ENCODE measurements at regions not wholly inside any gene's neighbourhood (a gene's known extent, or its start where the extent isn't known, plus 50 kb on each side); places are given as distances from the start of the nearest gene placed in this dataset.

DNA sequence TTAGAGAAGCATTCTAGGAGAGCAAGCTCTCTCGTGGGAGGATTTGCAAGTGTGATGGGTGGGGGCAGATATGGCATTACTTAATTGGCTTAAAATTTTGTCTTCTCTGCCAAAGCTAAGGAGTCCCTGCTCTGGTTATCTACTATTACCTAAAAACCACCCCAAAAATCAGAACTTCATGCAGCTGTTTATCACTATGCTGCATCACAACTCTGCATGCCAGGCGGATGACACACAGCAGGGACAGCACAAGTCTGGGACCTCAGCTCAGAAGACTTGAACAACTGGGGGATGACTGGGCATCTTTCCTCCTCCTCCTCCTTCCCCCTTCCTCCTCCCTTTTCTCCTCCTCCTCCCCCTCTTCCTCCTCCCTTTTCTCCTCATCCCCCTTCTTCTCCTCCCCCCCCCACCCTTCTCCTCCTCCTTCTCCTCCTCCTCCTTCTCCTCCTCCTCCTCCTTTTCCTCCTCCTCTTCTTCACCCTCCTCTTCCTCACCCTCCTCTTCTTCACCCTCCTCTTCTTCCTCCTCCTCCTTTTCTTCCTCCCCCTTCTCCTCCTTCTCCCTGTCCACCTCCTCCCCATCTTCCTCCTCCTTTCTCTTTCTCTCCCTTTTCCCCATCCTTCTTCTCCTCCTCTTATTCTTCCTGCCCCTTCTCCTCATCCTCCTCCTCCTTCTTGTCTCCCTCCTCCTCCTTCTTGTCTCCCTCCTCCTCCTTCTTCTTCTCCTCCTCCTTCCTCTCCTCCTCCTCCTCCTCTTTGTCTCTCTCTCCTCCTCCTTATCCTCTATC, 218.6 kb upstream of the PMEPA1 start:
- no peak overlapping the region for H3K4me3 Mint-ChIP-seq

DNA sequence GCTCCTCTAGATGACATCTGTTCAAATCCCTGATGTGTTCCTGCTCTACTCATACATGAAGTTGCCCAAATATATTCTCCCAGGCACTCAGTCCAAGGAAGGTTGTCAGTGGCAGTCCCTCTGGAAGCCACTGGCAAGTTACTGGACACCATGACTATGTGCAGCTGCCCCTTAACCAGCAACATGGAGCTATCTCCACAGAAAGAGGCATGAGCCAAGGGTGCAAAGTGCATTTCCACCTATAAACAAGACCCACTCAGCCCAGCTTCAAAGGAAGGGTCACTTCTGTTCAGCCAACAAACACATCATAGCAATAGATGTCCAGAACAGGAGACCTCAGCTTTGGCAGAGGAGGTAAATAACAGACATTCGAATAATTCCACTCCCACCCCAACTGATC, 217.6 kb upstream of the PMEPA1 start:
- H3K27me3 Mint-ChIP-seq, result peaks cover 31% of the 10 kb centered on the region
- no peaks in the 10 kb centered on the region for H3K36me3 Mint-ChIP-seq (ENCODE audit: low read depth)
- no peak overlapping the region for H3K4me3 Mint-ChIP-seq
- H3K27ac Mint-ChIP-seq, result no peak overlapping the region
- no peaks in the 10 kb centered on the region for H3K4me1 Mint-ChIP-seq (ENCODE audit: low read depth)
- H3K9me3 Mint-ChIP-seq, result peaks cover 21% of the 10 kb centered on the region
- DNase-seq, result no peak

More for the DNA sequence above, 218.6 kb upstream of the PMEPA1 start:
- H3K36me3 Mint-ChIP-seq (ENCODE audit: low read depth), result no peaks in the 10 kb centered on the region
- peaks cover 35% of the 10 kb centered on the region for H3K27me3 Mint-ChIP-seq
- peaks cover 21% of the 10 kb centered on the region for H3K9me3 Mint-ChIP-seq
- no peak for DNase-seq
- no peak overlapping the region for H3K27ac Mint-ChIP-seq
- H3K4me1 Mint-ChIP-seq (ENCODE audit: low read depth), result no peaks in the 10 kb centered on the region

DNA sequence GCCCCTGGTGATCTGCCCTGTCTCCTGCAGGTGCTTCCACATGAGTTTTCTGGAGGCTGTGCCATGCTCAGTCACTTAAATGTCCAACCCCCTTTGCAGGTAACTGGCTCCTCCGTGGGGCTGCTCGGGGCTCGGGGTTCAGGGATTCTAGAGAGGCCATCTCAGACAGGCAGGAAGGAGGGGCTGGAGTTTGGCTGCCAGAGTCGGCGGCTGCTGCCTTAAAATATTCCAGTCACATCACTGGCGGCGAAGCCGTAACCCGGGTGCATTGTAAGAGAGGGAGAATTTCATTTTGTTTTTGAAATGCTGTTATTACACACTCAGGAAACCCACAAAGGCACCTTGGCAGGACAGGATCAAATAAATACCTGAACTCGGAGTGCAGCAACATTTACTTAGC, 212.9 kb upstream of the PMEPA1 start:
- no peaks in the 10 kb centered on the region for H3K4me1 Mint-ChIP-seq (ENCODE audit: low read depth)
- H3K36me3 Mint-ChIP-seq (ENCODE audit: low read depth), result no peaks in the 10 kb centered on the region
- H3K27me3 Mint-ChIP-seq, result peaks cover 21% of the 10 kb centered on the region
- no peak for DNase-seq
- no peak overlapping the region for H3K4me3 Mint-ChIP-seq
- H3K27ac Mint-ChIP-seq, result no peak overlapping the region
- H3K9me3 Mint-ChIP-seq, result peaks cover 14% of the 10 kb centered on the region

DNA sequence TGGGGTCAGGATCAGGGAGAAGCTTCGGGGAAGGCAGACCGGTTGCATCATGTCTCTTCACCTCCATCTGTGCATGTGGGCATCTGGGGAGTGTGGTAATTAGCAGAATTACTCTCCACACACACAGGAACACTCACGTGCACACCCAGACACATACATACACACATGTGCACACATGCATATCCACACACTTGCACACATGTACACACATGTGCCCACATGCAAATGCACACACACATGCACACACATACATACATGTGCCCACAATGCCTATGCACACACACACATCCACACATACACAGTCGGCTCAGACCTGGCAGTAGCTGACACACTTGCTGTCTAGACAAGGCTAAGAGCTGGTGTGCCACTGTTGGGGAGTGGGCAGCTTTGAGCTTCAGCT, 212.3 kb upstream of the PMEPA1 start:
- peaks cover 14% of the 10 kb centered on the region for H3K9me3 Mint-ChIP-seq
- no peaks in the 10 kb centered on the region for H3K4me1 Mint-ChIP-seq (ENCODE audit: low read depth)
- no peak overlapping the region for H3K27ac Mint-ChIP-seq
- H3K4me3 Mint-ChIP-seq, result no peak overlapping the region
- H3K36me3 Mint-ChIP-seq (ENCODE audit: low read depth), result no peaks in the 10 kb centered on the region
- no peak for DNase-seq
- H3K27me3 Mint-ChIP-seq, result peaks cover 16% of the 10 kb centered on the region

DNA sequence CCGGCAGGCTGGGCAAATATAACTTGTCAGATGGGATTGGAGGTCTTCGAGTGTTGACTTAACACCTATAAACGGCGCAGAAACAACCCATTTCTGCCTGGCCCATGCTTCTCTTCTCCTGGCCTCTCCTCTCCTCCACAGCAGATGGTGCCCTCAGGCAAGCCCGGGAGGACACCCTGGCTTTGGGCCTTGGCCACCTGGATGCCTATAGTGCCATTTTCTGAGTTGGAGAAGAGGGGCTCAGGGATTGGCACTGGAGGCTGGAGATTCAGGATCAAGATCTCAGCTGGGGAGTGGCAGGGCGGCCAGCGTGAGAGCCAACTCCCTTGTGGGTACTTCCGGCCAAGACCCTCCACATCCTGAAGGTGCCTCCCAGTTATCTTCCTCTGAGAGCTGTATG, 211.9 kb upstream of the PMEPA1 start:
- no peak for DNase-seq
- Mint-ChIP-seq H3K4me3 (no peak overlapping the region), H3K4me1 (ENCODE audit: low read depth) (no peaks in the 10 kb centered on the region), H3K27ac (no peak overlapping the region), H3K9me3 (peaks cover 13% of the 10 kb centered on the region), H3K36me3 (ENCODE audit: low read depth) (no peaks in the 10 kb centered on the region), H3K27me3 (peaks cover 15% of the 10 kb centered on the region)

DNA sequence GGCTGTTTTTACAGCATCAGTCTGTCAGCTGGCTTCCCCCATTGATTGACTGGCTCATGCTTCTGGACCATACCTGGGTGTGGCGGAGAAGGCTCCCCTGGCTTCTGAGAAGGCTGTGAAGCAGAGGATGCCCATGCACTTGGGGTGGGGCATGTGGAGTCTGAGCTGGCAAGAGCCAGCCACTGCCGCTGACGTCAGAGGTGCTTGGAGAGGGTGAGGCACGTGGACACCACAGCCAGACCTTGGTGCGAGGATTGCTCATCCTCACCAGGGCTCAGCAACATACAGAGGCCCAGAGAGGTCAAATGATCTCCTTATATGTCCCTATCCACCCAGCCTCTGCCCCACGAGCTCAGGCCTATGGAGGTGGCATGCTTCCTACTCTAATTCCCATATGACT, 211.2 kb upstream of the PMEPA1 start:
- Mint-ChIP-seq H3K36me3 (ENCODE audit: low read depth) (no peaks in the 10 kb centered on the region), H3K27me3 (peaks cover 11% of the 10 kb centered on the region), H3K4me1 (ENCODE audit: low read depth) (no peaks in the 10 kb centered on the region), H3K4me3 (no peak overlapping the region), H3K27ac (no peak overlapping the region), H3K9me3 (peaks cover 7% of the 10 kb centered on the region)
- no peak for DNase-seq

DNA sequence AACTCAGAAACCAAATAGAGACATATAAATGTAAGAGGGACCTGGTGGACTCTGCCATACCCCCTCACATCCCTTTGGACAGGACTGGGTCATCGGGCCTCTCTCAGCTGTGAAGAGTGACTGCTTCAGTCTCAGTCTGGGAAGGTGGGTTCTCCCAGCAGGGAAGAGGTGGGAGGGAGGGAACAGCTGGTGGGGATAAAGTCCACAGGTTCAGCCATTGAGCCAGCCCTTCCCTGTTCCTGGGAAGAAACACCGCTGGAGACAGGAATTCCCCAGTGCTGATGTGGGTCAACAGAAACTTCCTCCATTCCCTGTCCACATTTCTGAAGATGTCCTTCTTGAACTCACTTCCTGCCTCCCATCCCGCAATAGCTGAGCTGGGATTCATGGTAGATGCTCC, 209.2 kb upstream of the PMEPA1 start:
- no peaks in the 10 kb centered on the region for H3K4me1 Mint-ChIP-seq (ENCODE audit: low read depth)
- no peak for DNase-seq
- H3K36me3 Mint-ChIP-seq (ENCODE audit: low read depth), result no peaks in the 10 kb centered on the region
- H3K4me3 Mint-ChIP-seq, result no peak overlapping the region
- no peaks in the 10 kb centered on the region for H3K9me3 Mint-ChIP-seq
- no peak overlapping the region for H3K27ac Mint-ChIP-seq
- peaks cover 11% of the 10 kb centered on the region for H3K27me3 Mint-ChIP-seq

DNA sequence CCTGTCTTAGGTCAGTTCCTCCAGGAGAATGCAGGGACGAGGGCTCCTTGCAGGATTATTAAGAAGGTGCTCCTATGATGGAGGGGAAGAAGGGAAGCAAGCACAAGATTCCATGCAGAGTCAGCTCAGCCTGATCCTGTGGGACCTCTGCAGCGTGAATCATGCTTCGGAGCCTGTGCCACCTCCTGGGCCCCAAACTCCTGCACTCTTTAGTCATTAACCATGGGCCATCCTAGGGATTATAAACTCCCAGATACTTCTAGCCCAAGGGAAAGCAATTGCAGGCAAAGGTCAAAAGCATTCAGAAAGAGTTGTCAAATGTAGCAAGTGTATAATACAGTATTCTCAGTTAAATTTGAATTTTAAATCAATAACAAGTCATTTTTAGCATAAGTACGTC, 208.7 kb upstream of the PMEPA1 start:
- Mint-ChIP-seq H3K4me3 (no peak overlapping the region), H3K36me3 (ENCODE audit: low read depth) (no peaks in the 10 kb centered on the region), H3K27me3 (peaks cover 7% of the 10 kb centered on the region), H3K27ac (no peak overlapping the region), H3K9me3 (no peaks in the 10 kb centered on the region), H3K4me1 (ENCODE audit: low read depth) (no peaks in the 10 kb centered on the region)
- DNase-seq, result no peak

DNA sequence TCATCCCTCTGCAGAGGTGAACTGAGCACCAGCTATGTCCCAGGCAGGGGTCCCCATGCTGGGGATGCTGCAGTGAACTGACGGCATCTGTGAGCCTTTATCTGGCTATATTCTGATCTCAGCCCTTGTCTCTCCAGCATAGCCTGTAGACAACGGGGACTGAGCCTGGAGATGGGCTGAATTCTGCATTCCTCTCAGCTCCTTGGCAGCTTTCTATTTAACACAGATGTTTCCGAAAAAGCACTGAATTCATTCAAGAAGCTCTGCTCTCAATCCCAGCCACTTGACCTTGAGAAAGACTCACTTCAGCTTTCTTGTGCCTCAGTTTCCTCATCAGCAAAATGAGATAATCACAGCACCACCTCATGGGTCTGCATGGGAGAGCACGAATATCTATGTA, 204.4 kb upstream of the PMEPA1 start:
- DNase-seq, result no peak
- H3K4me3 Mint-ChIP-seq, result no peak overlapping the region
- H3K36me3 Mint-ChIP-seq (ENCODE audit: low read depth), result no peaks in the 10 kb centered on the region
- H3K27ac Mint-ChIP-seq, result no peak overlapping the region
- no peaks in the 10 kb centered on the region for H3K4me1 Mint-ChIP-seq (ENCODE audit: low read depth)
- H3K27me3 Mint-ChIP-seq, result peaks cover 28% of the 10 kb centered on the region
- H3K9me3 Mint-ChIP-seq, result no peaks in the 10 kb centered on the region

DNA sequence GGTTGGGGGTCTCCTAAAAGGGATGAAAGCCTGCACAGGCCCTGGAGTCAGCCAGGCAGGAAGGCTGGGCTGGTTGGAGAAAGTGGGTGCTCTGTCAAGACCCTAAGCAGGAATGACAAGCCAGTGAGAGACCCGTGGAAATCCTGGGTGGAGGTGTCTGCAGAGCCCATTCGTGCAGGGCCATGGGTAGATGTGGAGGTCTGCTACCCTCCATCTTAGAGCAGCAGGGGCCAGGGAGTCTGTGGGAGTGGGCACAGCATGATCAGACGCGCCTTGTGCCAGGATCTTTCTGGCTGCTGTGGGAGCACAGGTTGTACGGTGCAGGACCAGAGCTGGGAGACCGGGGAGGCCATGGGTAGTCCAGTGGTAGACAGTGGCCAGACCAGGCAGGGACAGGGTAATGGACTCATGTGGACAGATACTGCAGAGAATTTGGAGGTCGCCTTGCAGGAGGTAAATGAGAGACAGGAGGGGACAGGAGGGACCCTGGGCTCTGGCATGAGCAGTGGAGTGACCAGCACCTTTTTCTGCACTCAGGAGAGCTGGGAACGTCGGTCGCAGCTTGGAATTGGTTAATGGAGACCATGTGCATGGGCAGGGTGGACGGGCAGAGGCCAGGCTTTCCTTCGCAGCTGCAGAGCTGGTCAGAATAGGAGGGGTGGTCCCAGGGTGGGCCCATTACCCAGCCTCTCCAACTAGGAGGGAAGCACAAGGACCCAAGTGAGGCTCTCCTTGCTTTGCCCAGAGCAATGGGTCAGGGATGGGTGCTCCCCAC, 203.5 kb upstream of the PMEPA1 start:
- Mint-ChIP-seq H3K4me1 (ENCODE audit: low read depth) (no peaks in the 10 kb centered on the region), H3K9me3 (no peaks in the 10 kb centered on the region), H3K4me3 (no peak overlapping the region)

DNA sequence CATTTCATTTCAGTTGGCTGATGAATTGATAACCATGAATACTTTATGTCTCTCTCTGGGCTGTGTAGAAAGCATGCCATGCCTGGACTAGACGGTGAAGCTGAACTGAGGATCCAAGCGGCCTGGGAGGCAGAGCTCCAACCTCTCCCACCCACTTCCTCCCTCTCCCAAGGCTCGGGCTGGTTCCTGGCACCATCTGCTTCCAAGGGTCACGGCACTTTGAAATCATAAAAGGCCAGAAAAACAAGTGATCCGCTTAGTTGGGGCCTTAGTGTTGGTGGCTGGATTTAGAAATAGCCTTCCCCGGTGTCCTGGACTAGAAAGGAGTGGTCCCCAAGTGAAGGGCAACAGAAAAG, 202.4 kb upstream of the PMEPA1 start:
- H3K4me3 Mint-ChIP-seq, result no peak overlapping the region
- no peaks in the 10 kb centered on the region for H3K4me1 Mint-ChIP-seq (ENCODE audit: low read depth)
- H3K36me3 Mint-ChIP-seq (ENCODE audit: low read depth), result no peaks in the 10 kb centered on the region
- H3K9me3 Mint-ChIP-seq, result no peaks in the 10 kb centered on the region
- no peak for DNase-seq
- H3K27me3 Mint-ChIP-seq, result peaks cover 40% of the 10 kb centered on the region
- H3K27ac Mint-ChIP-seq, result no peak overlapping the region

More for the DNA sequence above, 203.5 kb upstream of the PMEPA1 start:
- Mint-ChIP-seq H3K27me3 (peaks cover 36% of the 10 kb centered on the region), H3K27ac (no peak overlapping the region), H3K36me3 (ENCODE audit: low read depth) (no peaks in the 10 kb centered on the region)
- no peak for DNase-seq

DNA sequence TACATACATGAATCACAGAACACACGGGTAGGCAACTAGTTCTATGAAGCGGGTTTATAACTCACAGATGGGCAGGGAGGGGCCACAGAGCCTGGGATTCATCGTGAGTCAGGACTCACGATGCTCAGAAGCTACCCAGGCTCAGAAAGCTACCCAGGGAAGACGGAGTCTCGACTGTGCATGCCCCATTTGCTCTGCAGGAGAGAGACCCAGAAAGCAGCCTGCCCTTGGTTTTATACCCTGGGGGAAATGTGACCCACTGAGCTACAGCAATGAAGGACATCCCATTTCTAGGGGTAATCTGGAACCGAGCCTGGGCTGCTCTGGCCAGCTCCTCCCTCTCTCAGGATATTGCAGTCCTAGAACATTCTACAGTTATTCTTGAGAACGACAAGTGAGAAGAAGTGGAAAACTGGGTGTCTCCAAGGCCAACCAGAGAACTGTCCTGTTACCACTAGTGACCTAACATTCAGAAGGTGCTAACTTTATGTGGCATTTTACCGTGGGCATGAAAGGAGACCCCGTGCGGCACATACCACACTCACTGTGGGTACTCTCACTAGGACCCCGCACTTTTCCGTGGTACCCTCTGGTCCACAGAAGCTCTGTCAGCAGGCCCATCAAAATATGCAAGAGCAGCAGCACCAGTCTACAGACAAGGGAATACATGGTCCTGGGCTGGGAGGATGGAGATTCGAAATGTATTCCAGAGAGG, 201.9 kb upstream of the PMEPA1 start:
- H3K36me3 Mint-ChIP-seq (ENCODE audit: low read depth), result no peaks in the 10 kb centered on the region

DNA sequence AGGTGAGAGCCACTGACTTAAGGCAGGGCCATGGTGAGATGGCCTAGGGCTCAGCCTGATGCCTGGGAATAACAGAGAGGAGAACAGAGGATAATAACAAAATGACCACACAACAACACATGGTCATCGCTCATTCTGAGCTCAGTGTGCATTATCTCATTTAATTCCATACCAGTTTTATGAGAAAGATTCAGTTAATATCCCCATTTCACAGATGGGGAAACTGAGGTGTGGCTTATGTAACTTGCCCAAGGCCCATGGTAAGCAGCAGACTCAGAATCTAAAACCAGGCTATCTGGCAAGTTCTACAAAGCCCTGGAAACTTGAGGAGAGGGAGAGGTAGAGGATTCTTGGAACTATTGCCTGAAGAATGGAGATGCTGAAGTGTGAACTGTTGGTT, 200.9 kb upstream of the PMEPA1 start:
- Mint-ChIP-seq H3K4me3 (no peak overlapping the region), H3K36me3 (ENCODE audit: low read depth) (no peaks in the 10 kb centered on the region), H3K4me1 (ENCODE audit: low read depth) (no peaks in the 10 kb centered on the region), H3K9me3 (no peaks in the 10 kb centered on the region), H3K27me3 (peaks cover 50% of the 10 kb centered on the region), H3K27ac (no peak overlapping the region)
- DNase-seq, result no peak

More for the DNA sequence above, 201.9 kb upstream of the PMEPA1 start:
- Mint-ChIP-seq H3K27me3 (peaks cover 41% of the 10 kb centered on the region), H3K4me3 (no peak overlapping the region), H3K4me1 (ENCODE audit: low read depth) (no peaks in the 10 kb centered on the region), H3K9me3 (no peaks in the 10 kb centered on the region), H3K27ac (no peak overlapping the region)
- DNase-seq, result no peak

DNA sequence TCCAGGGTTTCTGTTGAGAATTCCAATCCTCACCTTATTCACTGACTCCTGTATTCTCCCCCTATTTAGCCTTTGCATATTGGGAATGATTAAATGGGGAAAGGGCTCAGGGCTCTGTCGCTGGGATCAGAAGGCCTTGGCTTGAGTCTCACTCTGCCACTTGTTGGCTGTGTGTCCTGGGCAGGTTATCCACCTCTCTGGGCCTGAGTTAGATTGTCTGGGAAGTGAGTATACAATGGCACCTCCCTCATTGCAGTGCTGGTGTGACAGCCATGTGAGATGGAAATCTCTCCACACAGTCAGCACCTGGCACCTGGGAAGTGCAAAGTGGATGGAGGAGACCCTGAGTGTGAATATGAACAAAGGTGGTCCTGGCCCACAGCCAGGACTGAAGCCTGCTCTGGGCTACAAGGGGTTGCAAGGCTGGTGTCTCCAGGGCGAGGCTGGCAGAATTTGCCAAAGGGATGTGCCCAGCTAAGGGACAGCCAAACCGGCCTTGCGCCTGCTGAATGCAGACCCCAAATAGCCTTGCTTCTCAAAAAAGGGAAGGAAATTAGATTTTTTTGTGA, 200.0 kb upstream of the PMEPA1 start:
- Mint-ChIP-seq H3K27me3 (peaks cover 59% of the 10 kb centered on the region), H3K4me3 (no peak overlapping the region), H3K9me3 (no peaks in the 10 kb centered on the region), H3K27ac (no peak overlapping the region), H3K4me1 (ENCODE audit: low read depth) (no peaks in the 10 kb centered on the region), H3K36me3 (ENCODE audit: low read depth) (no peaks in the 10 kb centered on the region)
- DNase-seq, result no peak

Measured in activated T-cell treated with anti-CD3 and anti-CD28 coated beads, Interleukin-2, amount 50 U/mL, for 24 hours (primary cell).